H1 (cell line): ENCODE measurements at regions not wholly inside any gene's neighbourhood (a gene's known extent, or its start where the extent isn't known, plus 50 kb on each side); places are given as distances from the start of the nearest gene placed in this dataset.

Source experiments
- CTCF ChIA-PET: fragments of 300-600 bp; sonication (Branson Sonifier 250); formaldehyde crosslinking; loops from one replicate; lab custom pipeline; 2021; ENCODE audit not compliant: partially characterized antibody; lab: Charles Lee
- POLR2A ChIA-PET: fragments of 300-600 bp; sonication (Branson Sonifier 250); formaldehyde crosslinking; loops from one replicate; lab custom pipeline; 2021; ENCODE audit warnings: inconsistent platforms; ENCODE audit not compliant: partially characterized antibody; lab: Charles Lee
- DNase-seq, 2 experiments: peaks; one replicate each; pipeline versions ENCODE4 v3.0.0 to v3.0.0-alpha.2; 2010 to 2022; ENCODE audit warnings: low spot score in 2 of 2, low read depth in 1 of 2, mixed read lengths in 1 of 2
- FAIRE-seq: peaks from 2 replicates; lab custom pipeline; 2011; peaks lifted over from hg19 to GRCh38; lab: Jason Lieb, UNC
- H2AFZ ChIP-seq: 2 replicates; pipeline ENCODE4 v1.8.1; 2012; ENCODE audit warnings: low read length, inconsistent platforms
- H2AK5ac ChIP-seq: 2 replicates; pipeline ENCODE4 v1.6.1; 2013; ENCODE audit warnings: low read depth, low read length
- H2BK120ac ChIP-seq: replicated peaks from 2 replicates; pipeline ENCODE3; 2013; ENCODE audit warnings: low read depth, low read length, inconsistent platforms
- H2BK12ac ChIP-seq: 2 replicates; pipeline ENCODE4 v1.6.1; 2013; ENCODE audit warnings: low read depth, low read length
- H2BK15ac ChIP-seq: 2 replicates; pipeline ENCODE4 v1.6.1; 2013; ENCODE audit warnings: low read length
- H2BK20ac ChIP-seq: 2 replicates; pipeline ENCODE4 v1.6.1; 2013; ENCODE audit warnings: low read length
- H2BK5ac ChIP-seq: 2 replicates; pipeline ENCODE4 v1.6.1; 2013; ENCODE audit warnings: low read depth, low read length
- H3K14ac ChIP-seq: 2 replicates; pipeline ENCODE4 v1.6.1; 2013; ENCODE audit warnings: inconsistent platforms; ENCODE audit not compliant: insufficient read length
- H3K18ac ChIP-seq: 2 replicates; pipeline ENCODE4 v1.6.1; 2013; ENCODE audit warnings: low read length; ENCODE audit errors: extremely low read depth
- H3K23ac ChIP-seq: 2 replicates; pipeline ENCODE4 v1.6.1; 2013; ENCODE audit warnings: inconsistent platforms; ENCODE audit not compliant: insufficient read length
- H3K23me2 ChIP-seq: 2 replicates; pipeline ENCODE4 v1.6.1; 2013; ENCODE audit warnings: low read depth, low read length
- H3K27ac ChIP-seq: 2 replicates; pipeline ENCODE4 v1.6.1; 2011; ENCODE audit warnings: low read depth, low read length, inconsistent platforms
- H3K27me3 ChIP-seq, 4 experiments: replicated peaks in 1 of 4; 1 replicate in 1 of 4; 2 replicates in 3 of 4; pipeline versions ENCODE4 v1.6.1 to v1.8.1; 2011 to 2013; ENCODE audit warnings: low read length in 3 of 4, mild to moderate bottlenecking in 3 of 4, inconsistent platforms in 2 of 4, mixed read lengths in 2 of 4, moderate library complexity in 1 of 4; ENCODE audit not compliant: control insufficient read depth in 3 of 4, insufficient read depth in 3 of 4; ENCODE audit errors: extremely low read depth in 1 of 4
- H3K36me3 ChIP-seq, 4 experiments: 2 replicates each; pipeline versions ENCODE4 v1.6.1 to v1.8.1; 2011 to 2013; ENCODE audit warnings: mild to moderate bottlenecking in 4 of 4, low read length in 3 of 4, moderate library complexity in 2 of 4, control low read depth in 1 of 4, inconsistent platforms in 1 of 4; ENCODE audit not compliant: insufficient read depth in 4 of 4, control insufficient read depth in 2 of 4
- H3K4ac ChIP-seq: replicated peaks from 2 replicates; pipeline ENCODE3; 2013; ENCODE audit warnings: low read length, low read depth, mixed read lengths, inconsistent platforms; ENCODE audit not compliant: insufficient read length
- H3K4me1 ChIP-seq, 4 experiments: replicated peaks in 1 of 4; 1 replicate in 1 of 4; 2 replicates in 3 of 4; pipeline versions ENCODE4 v1.6.1 to v1.8.1; 2011 to 2013; ENCODE audit warnings: low read length in 3 of 4, inconsistent platforms in 2 of 4, mixed read lengths in 1 of 4; ENCODE audit not compliant: insufficient read depth in 4 of 4, control insufficient read depth in 3 of 4
- H3K4me2 ChIP-seq, 2 experiments: 2 replicates each; pipeline versions ENCODE4 v1.6.1 to v1.8.1; 2011 to 2013; ENCODE audit warnings: low read depth in 2 of 2, low read length in 2 of 2, control low read depth in 1 of 2, inconsistent platforms in 1 of 2, mild to moderate bottlenecking in 1 of 2; ENCODE audit not compliant: insufficient read depth in 1 of 2
- H3K4me3 ChIP-seq, 4 experiments: fragments of 200-600, 300-600 bp in 1 of 4; sonication (generic), shearing (Covaris generic), sonication (Bioruptor Twin) in 1 of 4; 2 replicates each; pipeline versions ENCODE4 v1.5.1 to v1.8.1; 2011 to 2016; ENCODE audit warnings: low read length in 4 of 4, low read depth in 3 of 4, control low read depth in 2 of 4, inconsistent platforms in 2 of 4, mild to moderate bottlenecking in 2 of 4, mixed read lengths in 1 of 4, moderate library complexity in 1 of 4; ENCODE audit not compliant: insufficient read depth in 2 of 4; ENCODE audit errors: extremely low read depth in 1 of 4
- H3K56ac ChIP-seq: replicated peaks from 2 replicates; pipeline ENCODE3; 2013; ENCODE audit warnings: low read depth, mild to moderate bottlenecking, mixed read lengths, low read length, inconsistent platforms; ENCODE audit not compliant: insufficient read length
- H3K79me1 ChIP-seq: 2 replicates; pipeline ENCODE4 v1.6.1; 2013; ENCODE audit warnings: low read depth, low read length, control low read depth
- H3K79me2 ChIP-seq, 2 experiments: 2 replicates each; pipeline versions ENCODE4 v1.6.1 to v1.8.1; 2012 to 2013; ENCODE audit warnings: low read length in 2 of 2, mild to moderate bottlenecking in 2 of 2, inconsistent platforms in 1 of 2; ENCODE audit not compliant: insufficient read depth in 2 of 2, control insufficient read depth in 1 of 2
- H3K9ac ChIP-seq, 4 experiments: replicated peaks in 1 of 4; 1 replicate in 1 of 4; 2 replicates in 3 of 4; pipeline versions ENCODE4 v1.6.1 to v1.8.1; 2011 to 2013; ENCODE audit warnings: low read depth in 3 of 4, low read length in 3 of 4, control low read depth in 2 of 4, mild to moderate bottlenecking in 2 of 4, moderate library complexity in 2 of 4, inconsistent platforms in 1 of 4; ENCODE audit errors: extremely low read depth in 1 of 4
- H3K9me3 ChIP-seq, 2 experiments: 2 replicates each; pipeline versions ENCODE4 v1.6.1 to v1.8.1; 2012 to 2013; ENCODE audit warnings: mild to moderate bottlenecking in 2 of 2, moderate library complexity in 2 of 2, control low read depth in 1 of 2, inconsistent platforms in 1 of 2, low read depth in 1 of 2, low read length in 1 of 2, mixed read lengths in 1 of 2; ENCODE audit not compliant: insufficient read depth in 2 of 2
- H4K20me1 ChIP-seq, 2 experiments: replicated peaks in 1 of 2; 2 replicates each; pipeline versions ENCODE3 to v1.8.1; 2011 to 2013; ENCODE audit warnings: inconsistent platforms in 2 of 2, low read length in 2 of 2, mild to moderate bottlenecking in 1 of 2; ENCODE audit not compliant: insufficient read depth in 2 of 2, control insufficient read depth in 1 of 2
- H4K5ac ChIP-seq: 2 replicates; pipeline ENCODE4 v1.6.1; 2013; ENCODE audit warnings: low read length, low read depth, mixed read lengths, inconsistent platforms; ENCODE audit not compliant: insufficient read length
- H4K8ac ChIP-seq: 2 replicates; pipeline ENCODE4 v1.8.0; 2013; ENCODE audit warnings: mild to moderate bottlenecking, moderate library complexity, low read length, inconsistent platforms; ENCODE audit not compliant: insufficient read depth; ENCODE audit errors: extremely low read depth
- H4K91ac ChIP-seq: replicated peaks from 2 replicates; pipeline ENCODE3; 2013; ENCODE audit warnings: low read length, mixed read lengths, inconsistent platforms; ENCODE audit not compliant: insufficient read length
- CBX5 ChIP-seq: fragments of 300-800, 300-1000 bp; sonication (generic); IDR thresholded peaks from 2 replicates; pipeline ENCODE4 v1.7.1; 2016; ENCODE audit warnings: antibody characterized with exemption, low read length, low read depth
- CBX8 ChIP-seq: fragments of 300-800, 300-1000 bp; sonication (generic); IDR thresholded peaks from 2 replicates; pipeline ENCODE4 v1.7.1; 2016; ENCODE audit warnings: low read depth, low read length, borderline replicate concordance
- CHD2 ChIP-seq: IDR thresholded peaks from 2 replicates; pipeline ENCODE4 v1.6.1; 2012; ENCODE audit warnings: low read length, improper control_type of control experiment
- EZH2 ChIP-seq: fragments of 200-600 bp; sonication (generic); IDR thresholded peaks from 2 replicates; pipeline ENCODE4 v1.7.1; 2012; ENCODE audit warnings: low read depth, mild to moderate bottlenecking, moderate library complexity, low read length, inconsistent platforms; ENCODE audit not compliant: severe bottlenecking
- HDAC2 ChIP-seq, 2 experiments: fragments of 300-600 bp in 1 of 2; sonication (generic) in 1 of 2; IDR thresholded peaks; 2 replicates each; pipeline ENCODE4 v1.6.1; 2011 to 2012; ENCODE audit warnings: low read depth in 2 of 2, low read length in 2 of 2, mild to moderate bottlenecking in 2 of 2, moderate library complexity in 2 of 2, borderline replicate concordance in 1 of 2, inconsistent platforms in 1 of 2
- JUN ChIP-seq: IDR thresholded peaks from 2 replicates; pipeline ENCODE4 v1.6.1; 2011; ENCODE audit warnings: low read depth, mild to moderate bottlenecking, improper control_type of control experiment, low read length
- KDM1A ChIP-seq: fragments of 200-600, 300-600 bp; sonication (generic); IDR thresholded peaks from 2 replicates; pipeline ENCODE4 v1.7.1; 2016; ENCODE audit warnings: mild to moderate bottlenecking, low read length, borderline replicate concordance
- KDM4A ChIP-seq: IDR thresholded peaks from one replicate; pipeline ENCODE4 v1.7.1; 2012; ENCODE audit warnings: low read depth, mild to moderate bottlenecking, moderate library complexity, low read length, inconsistent platforms; ENCODE audit not compliant: severe bottlenecking
- POLR2A ChIP-seq, 2 experiments: IDR thresholded peaks; 1 replicate in 1 of 2; 2 replicates in 1 of 2; pipeline ENCODE4 v1.6.1; 2011; ENCODE audit warnings: low read depth in 2 of 2, low read length in 2 of 2, mild to moderate bottlenecking in 2 of 2; ENCODE audit errors: control extremely low read depth in 1 of 2
- RFX5 ChIP-seq: IDR thresholded peaks from 2 replicates; pipeline ENCODE4 v1.6.1; 2011; ENCODE audit warnings: low read depth, low read length, improper control_type of control experiment, borderline replicate concordance
- SIN3A ChIP-seq, 2 experiments: IDR thresholded peaks in 1 of 2; conservative IDR thresholded peaks in 1 of 2; 2 replicates each; pipeline ENCODE4 v1.6.1; 2011 to 2012; ENCODE audit warnings: low read length in 2 of 2, improper control_type of control experiment in 1 of 2, low read depth in 1 of 2, mild to moderate bottlenecking in 1 of 2
- SP2 ChIP-seq: IDR thresholded peaks from 2 replicates; pipeline ENCODE4 v1.6.1; 2012; ENCODE audit warnings: mild to moderate bottlenecking, low read length, inconsistent platforms
- TAF7 ChIP-seq: optimal IDR thresholded peaks from 2 replicates; pipeline ENCODE3; 2011; ENCODE audit warnings: low read depth, mild to moderate bottlenecking, inconsistent platforms, low read length, moderate library complexity, borderline replicate concordance
- TEAD4 ChIP-seq: IDR thresholded peaks from 2 replicates; pipeline ENCODE4 v1.6.1; 2012; ENCODE audit warnings: low read depth, low read length, inconsistent platforms, mixed read lengths
- ZNF274 ChIP-seq: IDR thresholded peaks from 2 replicates; pipeline ENCODE4 v1.7.0; 2012; ENCODE audit warnings: low read length, borderline replicate concordance; ENCODE audit errors: extremely low read depth
- WGBS, 2 experiments: shearing (Covaris generic) in 1 of 2; methylation state at CpG; one replicate each; pipeline versions ENCODE4 v1.1.6 to v1.1.7; 2013 to 2015; ENCODE audit warnings: low lambda C conversion rate in 2 of 2, mixed read lengths in 2 of 2, inconsistent platforms in 1 of 2, low coverage in 1 of 2, missing lambda C conversion rate in 1 of 2; ENCODE audit not compliant: insufficient replicate concordance in 2 of 2, insufficient coverage in 1 of 2, insufficient read length in 1 of 2; ENCODE audit errors: extremely low coverage in 1 of 2, missing lambda C conversion rate in 1 of 2; 5-methylcytosine and 5-hydroxymethylcytosine counted together

DNA sequence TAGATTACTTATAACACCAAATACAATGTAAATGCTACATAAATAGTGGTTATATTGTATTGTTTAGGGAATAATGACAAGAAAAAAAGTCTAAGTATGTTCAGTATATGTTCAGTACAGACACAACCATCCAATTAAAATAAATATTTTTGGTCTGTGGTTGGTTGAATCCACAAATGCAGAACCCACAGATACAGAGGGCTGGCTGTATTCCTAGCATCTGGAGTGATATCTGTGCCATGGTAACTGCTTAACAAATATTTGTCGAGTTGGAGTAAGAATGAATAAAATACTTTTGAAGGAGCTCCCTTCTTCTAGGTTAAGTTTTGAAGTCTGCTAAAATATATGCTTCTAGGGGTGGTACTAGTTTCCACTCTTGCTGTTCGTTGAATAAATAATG is 241.0 kb downstream of the KLF5 start:
- 86% methylated on average over 2 of the region's 2 CpGs; no CpG with 5 or more reads in 1 of the 2 experiments for WGBS, 2 experiments
- no peak overlapping the region for H3K56ac ChIP-seq
- no peaks in the 10 kb centered on the region for H3K79me1 ChIP-seq
- H3K27ac ChIP-seq = no peak overlapping the region
- no peak overlapping the region for H3K14ac ChIP-seq
- FAIRE-seq = no peak
- H3K4me3 ChIP-seq = no peak overlapping the region
- POLR2A ChIA-PET = no interaction called here
- no peaks in the 10 kb centered on the region for H4K20me1 ChIP-seq
- H3K79me2 ChIP-seq = no peaks in the 10 kb centered on the region
- no peak overlapping the region for H2AFZ ChIP-seq
- H2BK120ac ChIP-seq = no peak overlapping the region
- H3K23ac ChIP-seq = no peak overlapping the region
- H3K9me3 ChIP-seq = no peaks in the 10 kb centered on the region
- CTCF ChIA-PET = no interaction called here
- H4K8ac ChIP-seq = no peak overlapping the region
- DNase-seq = no peak
- H3K18ac ChIP-seq = no peak overlapping the region
- no peak overlapping the region for H3K9ac ChIP-seq
- no peak overlapping the region for H2BK20ac ChIP-seq
- no peaks in the 10 kb centered on the region for H3K27me3 ChIP-seq
- H2AK5ac ChIP-seq = no peak overlapping the region
- H2BK15ac ChIP-seq = no peak overlapping the region
- H4K91ac ChIP-seq = no peak overlapping the region
- H3K4me2 ChIP-seq = no peak overlapping the region
- no peaks in the 10 kb centered on the region for H3K4me1 ChIP-seq
- H2BK5ac ChIP-seq = no peak overlapping the region
- no peaks in the 10 kb centered on the region for H3K36me3 ChIP-seq
- no peak overlapping the region for H4K5ac ChIP-seq
- H3K23me2 ChIP-seq = no peaks in the 10 kb centered on the region
- no peak overlapping the region for H2BK12ac ChIP-seq
- no peak overlapping the region for H3K4ac ChIP-seq
- TF ChIP-seq RFX5 (no peak), SP2 (no peak), CHD2 (no peak), TAF7 (no peak), POLR2A (IDR thresholded peaks at IDR 0.05; ENCODE audit: control extremely low read depth in 1 of 2, low read depth in 2 of 2, low read length in 2 of 2) (no peak), ZNF274 (no peak), CBX5 (no peak), HDAC2 (IDR thresholded peaks at IDR 0.05; ENCODE audit: borderline replicate concordance in 1 of 2, low read depth in 2 of 2, low read length in 2 of 2) (no peak), CBX8 (no peak), KDM1A (no peak), SIN3A (conservative IDR thresholded peaks at IDR 0.05 in 1 of 2, IDR thresholded peaks at IDR 0.05 in 1 of 2; ENCODE audit: low read depth in 1 of 2, low read length in 2 of 2) (no peak), EZH2 (no peak), TEAD4 (no peak), KDM4A (no peak), JUN (no peak)
